Endothelial cell of umbilical vein (primary cell): ENCODE measurements at regions not wholly inside any gene's neighbourhood (a gene's known extent, or its start where the extent isn't known, plus 50 kb on each side); places are given as distances from the start of the nearest gene placed in this dataset.

Experiments
- BruUV-seq: library from RNA; stranded (reverse); fragments of 400-500 nt; replicated peaks from 2 replicates; lab custom pipeline; 2021; lab: Mats Ljungman, UMichigan
- CTCF ChIA-PET: fragments of 300-600, 350-600 bp; sonication (Branson Sonifier 250); formaldehyde crosslinking; loops from one replicate; lab custom pipeline; 2021; ENCODE audit warnings: antibody characterized with exemption, inconsistent platforms; lab: Charles Lee
- POLR2A ChIA-PET: fragments of 300-600, 350-600 bp; sonication (Branson Sonifier 250); formaldehyde crosslinking; loops from one replicate; lab custom pipeline; 2021; ENCODE audit warnings: antibody characterized with exemption, inconsistent platforms; lab: Charles Lee
- DNase-seq: peaks from one replicate; pipeline ENCODE4 v3.0.0-alpha.2; 2011; ENCODE audit warnings: low read depth, low spot score
- FAIRE-seq: peaks from 2 replicates; lab custom pipeline; 2011; peaks lifted over from hg19 to GRCh38; lab: Jason Lieb, UNC
- H2AFZ ChIP-seq: 2 replicates; pipeline ENCODE4 v1.6.0; 2012; ENCODE audit warnings: low read depth, low read length, control low read depth, inconsistent platforms
- H3K27ac ChIP-seq: 2 replicates; pipeline ENCODE4 v1.5.1; 2011; ENCODE audit warnings: low read depth, mild to moderate bottlenecking, control low read depth, low read length, moderate library complexity; ENCODE audit not compliant: insufficient read depth
- H3K27me3 ChIP-seq, 2 experiments: 2 replicates each; pipeline versions ENCODE4 v1.6.0 to v1.6.1; 2011; ENCODE audit warnings: low read length in 2 of 2, mixed read lengths in 1 of 2; ENCODE audit not compliant: control insufficient read depth in 2 of 2, insufficient read depth in 2 of 2
- H3K36me3 ChIP-seq, 2 experiments: 2 replicates in 1 of 2; 3 replicates in 1 of 2; pipeline ENCODE4 v1.5.1; 2011; ENCODE audit warnings: low read length in 2 of 2, mild to moderate bottlenecking in 1 of 2, moderate library complexity in 1 of 2; ENCODE audit not compliant: control insufficient read depth in 2 of 2, insufficient read depth in 2 of 2; ENCODE audit errors: extremely low read depth in 1 of 2
- H3K4me1 ChIP-seq: 3 replicates; pipeline ENCODE4 v1.5.1; 2011; ENCODE audit warnings: mild to moderate bottlenecking, low read length; ENCODE audit not compliant: control insufficient read depth, insufficient read depth; ENCODE audit errors: extremely low read depth
- H3K4me2 ChIP-seq: 2 replicates; pipeline ENCODE4 v1.6.1; 2011; ENCODE audit warnings: low read length, control low read depth, mixed read lengths; ENCODE audit not compliant: insufficient read depth
- H3K4me3 ChIP-seq, 3 experiments: fragments of 200-600 bp in 1 of 3; sonication (generic), shearing (Covaris generic) in 1 of 3; replicated peaks in 1 of 3; 2 replicates each; pipeline ENCODE4 v1.5.1; 2011 to 2016; ENCODE audit warnings: control low read depth in 3 of 3, low read length in 3 of 3, mild to moderate bottlenecking in 2 of 3, inconsistent platforms in 1 of 3, low read depth in 1 of 3, moderate library complexity in 1 of 3; ENCODE audit not compliant: insufficient read depth in 1 of 3
- H3K79me2 ChIP-seq: 2 replicates; pipeline ENCODE4 v1.6.0; 2012; ENCODE audit warnings: low read length, inconsistent platforms; ENCODE audit not compliant: control insufficient read depth, insufficient read depth
- H3K9ac ChIP-seq: replicated peaks from 2 replicates; pipeline ENCODE3; 2011; ENCODE audit warnings: low read length, control low read depth; ENCODE audit not compliant: insufficient read depth; ENCODE audit errors: extremely low read depth
- H3K9me1 ChIP-seq: replicated peaks from 3 replicates; pipeline ENCODE4 v1.6.0; 2011; ENCODE audit warnings: mild to moderate bottlenecking, low read length; ENCODE audit not compliant: control insufficient read depth, insufficient read depth; ENCODE audit errors: extremely low read depth
- H3K9me3 ChIP-seq: replicated peaks from 2 replicates; pipeline ENCODE4 v1.5.1; 2012; ENCODE audit warnings: low read length, inconsistent platforms; ENCODE audit not compliant: control insufficient read depth, insufficient read depth
- H4K20me1 ChIP-seq: replicated peaks from 2 replicates; pipeline ENCODE3; 2011; ENCODE audit warnings: mild to moderate bottlenecking, low read length; ENCODE audit not compliant: control insufficient read depth, insufficient read depth; ENCODE audit errors: extremely low read depth
- EZH2 ChIP-seq: IDR thresholded peaks from 2 replicates; pipeline ENCODE4 v1.6.1; 2012; ENCODE audit warnings: borderline replicate concordance, low read depth, mild to moderate bottlenecking, moderate library complexity, low read length, inconsistent platforms; ENCODE audit not compliant: severe bottlenecking
- FOS ChIP-seq: IDR thresholded peaks from 2 replicates; pipeline ENCODE4 v1.6.1; 2011; ENCODE audit warnings: mild to moderate bottlenecking, low read length, moderate library complexity, borderline replicate concordance; ENCODE audit not compliant: insufficient read depth
- GATA2 ChIP-seq: IDR thresholded peaks from 2 replicates; pipeline ENCODE4 v1.7.0; 2011; ENCODE audit warnings: low read depth, mild to moderate bottlenecking, moderate library complexity, mixed read lengths, low read length; ENCODE audit not compliant: insufficient read length, insufficient read depth
- JUN ChIP-seq: IDR thresholded peaks from 2 replicates; pipeline ENCODE4 v1.6.1; 2011; ENCODE audit warnings: borderline replicate concordance, low read depth; ENCODE audit not compliant: insufficient read length, insufficient read depth
- MAX ChIP-seq: IDR thresholded peaks from 2 replicates; pipeline ENCODE4 v1.6.1; 2011; ENCODE audit not compliant: insufficient read depth, insufficient read length
- MYC ChIP-seq: IDR thresholded peaks from one replicate; pipeline ENCODE4 v1.6.1; 2011; ENCODE audit warnings: mild to moderate bottlenecking, low read depth, low read length
- POLR2A ChIP-seq: IDR thresholded peaks from 2 replicates; pipeline ENCODE4 v1.6.1; 2012; ENCODE audit warnings: low read depth, mild to moderate bottlenecking, control low read depth, low read length
- POLR2AphosphoS5 ChIP-seq: IDR thresholded peaks from 2 replicates; pipeline ENCODE4 v1.6.1; 2012; ENCODE audit warnings: low read depth, mild to moderate bottlenecking, control low read depth, low read length, moderate library complexity; ENCODE audit not compliant: insufficient read depth
- dilution Hi-C: fragments of 300-500 bp; cut with MboI; formaldehyde crosslinking; loops from one replicate; pipeline ENCODE4 v1.15.0; 2019; ENCODE audit warnings: low sequenced_read_pairs; ENCODE audit not compliant: extremely low pct_ligation_motif_present
- intact Hi-C: fragments of 100-400 bp; cut with micrococcal nuclease; formaldehyde crosslinking; loops from one replicate; pipeline ENCODE4 v1.10.0; 2022
- TF ChIP-seq, protein P1 (sequence below), 2 donors: IDR thresholded peaks; 1 replicate in 1 of 2; 2 replicates in 1 of 2; pipeline ENCODE4 v1.5.1; 2011; ENCODE audit warnings: low read length in 2 of 2, mild to moderate bottlenecking in 2 of 2, moderate library complexity in 2 of 2, control low read depth in 1 of 2, inconsistent platforms in 1 of 2, low read depth in 1 of 2; ENCODE audit not compliant: insufficient read depth in 1 of 2; ENCODE audit errors: extremely low read depth in 1 of 2

DNA sequence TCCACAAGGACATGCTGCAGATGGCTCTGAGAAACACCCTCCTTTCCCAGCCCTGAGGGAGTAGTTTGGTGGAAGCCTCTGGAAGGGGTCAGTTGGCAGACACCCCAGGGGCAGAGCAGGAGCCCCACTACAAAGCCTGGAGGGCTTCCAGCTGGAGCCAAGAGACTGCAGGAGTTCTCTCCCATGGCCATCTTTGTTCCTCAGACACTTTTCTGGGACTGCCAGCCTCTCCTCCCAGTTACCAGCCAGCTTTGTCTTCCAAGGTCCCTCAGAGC is 91.0 kb upstream of the PJA1 start:
- CTCF ChIA-PET, result no interaction called here
- H3K4me1 ChIP-seq, result no peaks in the 10 kb centered on the region

More for the DNA sequence above, 91.0 kb upstream of the PJA1 start:
- H3K27me3 ChIP-seq, result no peaks in the 10 kb centered on the region
- no peak for FAIRE-seq
- H3K4me3 ChIP-seq, result no peak overlapping the region
- no peak overlapping the region for H3K9ac ChIP-seq
- dilution Hi-C loops, result no loop called here
- no peak overlapping the region for H3K4me2 ChIP-seq
- H3K79me2 ChIP-seq, result no peaks in the 10 kb centered on the region
- no peak for DNase-seq
- H3K9me3 ChIP-seq, result no peaks in the 10 kb centered on the region
- TF ChIP-seq FOS (no peak), POLR2A (no peak), POLR2AphosphoS5 (no peak), GATA2 (no peak), JUN (no peak), MYC (no peak), EZH2 (no peak), MAX (no peak)
- TF ChIP-seq, protein P1, sequence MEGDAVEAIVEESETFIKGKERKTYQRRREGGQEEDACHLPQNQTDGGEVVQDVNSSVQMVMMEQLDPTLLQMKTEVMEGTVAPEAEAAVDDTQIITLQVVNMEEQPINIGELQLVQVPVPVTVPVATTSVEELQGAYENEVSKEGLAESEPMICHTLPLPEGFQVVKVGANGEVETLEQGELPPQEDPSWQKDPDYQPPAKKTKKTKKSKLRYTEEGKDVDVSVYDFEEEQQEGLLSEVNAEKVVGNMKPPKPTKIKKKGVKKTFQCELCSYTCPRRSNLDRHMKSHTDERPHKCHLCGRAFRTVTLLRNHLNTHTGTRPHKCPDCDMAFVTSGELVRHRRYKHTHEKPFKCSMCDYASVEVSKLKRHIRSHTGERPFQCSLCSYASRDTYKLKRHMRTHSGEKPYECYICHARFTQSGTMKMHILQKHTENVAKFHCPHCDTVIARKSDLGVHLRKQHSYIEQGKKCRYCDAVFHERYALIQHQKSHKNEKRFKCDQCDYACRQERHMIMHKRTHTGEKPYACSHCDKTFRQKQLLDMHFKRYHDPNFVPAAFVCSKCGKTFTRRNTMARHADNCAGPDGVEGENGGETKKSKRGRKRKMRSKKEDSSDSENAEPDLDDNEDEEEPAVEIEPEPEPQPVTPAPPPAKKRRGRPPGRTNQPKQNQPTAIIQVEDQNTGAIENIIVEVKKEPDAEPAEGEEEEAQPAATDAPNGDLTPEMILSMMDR (IDR thresholded peaks at IDR 0.05; ENCODE audit: extremely low read depth in 1 of 2, insufficient read depth in 1 of 2, low read depth in 1 of 2, low read length in 2 of 2), result no peak
- POLR2A ChIA-PET, result no interaction called here
- H2AFZ ChIP-seq, result no peak overlapping the region
- H3K36me3 ChIP-seq, result no peaks in the 10 kb centered on the region
- intact Hi-C loops, result no loop called here
- H3K9me1 ChIP-seq, result no peaks in the 10 kb centered on the region
- no TSS peak for BruUV-seq
- H3K27ac ChIP-seq, result no peak overlapping the region
- H4K20me1 ChIP-seq, result no peaks in the 10 kb centered on the region
